HepG2 (cell line): ENCODE measurements at regions not wholly inside any gene's neighbourhood (a gene's known extent, or its start where the extent isn't known, plus 50 kb on each side); places are given as distances from the start of the nearest gene placed in this dataset.

Source experiments
- ATAC-seq: fragments of 200-7000 bp; cut with Tn5 transposase; 3 replicates; pipeline ENCODE4 v1.9.1; 2020; ENCODE audit warnings: mild to moderate bottlenecking, moderate library complexity
- BruUV-seq: library from RNA; stranded (reverse); fragments of 400-500 nt; replicated peaks from 2 replicates; lab custom pipeline; 2021; lab: Mats Ljungman, UMichigan
- CTCF ChIA-PET: fragments of 300-600 bp; formaldehyde crosslinking; extraction: SDS; loops from one replicate; lab custom pipeline; 2021; ENCODE audit warnings: low total read pairs, inconsistent platforms, low intra/inter-chr PET ratio; lab: Yijun Ruan, JAX
- POLR2A ChIA-PET: fragments of 350-600 bp; sonication (Branson Sonifier 250); formaldehyde crosslinking; loops from one replicate; lab custom pipeline; 2020; ENCODE audit warnings: antibody characterized with exemption, inconsistent platforms; lab: Yijun Ruan, JAX
- DNase-seq: peaks from one replicate; pipeline ENCODE4 v3.0.0-alpha.2; 2015; ENCODE audit warnings: low spot score
- FAIRE-seq: peaks from 3 replicates; lab custom pipeline; 2011; peaks lifted over from hg19 to GRCh38; lab: Jason Lieb, UNC
- H2AFZ ChIP-seq: one replicate; pipeline ENCODE4 v1.6.1; 2011; ENCODE audit warnings: low read length, inconsistent platforms
- H3K27ac ChIP-seq: fragments of 300-600 bp; 3 replicates; pipeline ENCODE4 v1.8.0; 2011; ENCODE audit warnings: mixed run types, mild to moderate bottlenecking, mixed read lengths, low read length, inconsistent platforms; ENCODE audit not compliant: insufficient read depth; ENCODE audit errors: extremely low read length
- H3K27me3 ChIP-seq, 2 experiments: fragments of 200-600 bp in 1 of 2; 2 replicates in 1 of 2; 3 replicates in 1 of 2; pipeline versions ENCODE4 v1.6.0 to v1.8.0; 2011; ENCODE audit warnings: low read length in 2 of 2, mild to moderate bottlenecking in 2 of 2, moderate library complexity in 2 of 2, inconsistent platforms in 1 of 2; ENCODE audit not compliant: insufficient read depth in 2 of 2, control insufficient read depth in 1 of 2
- H3K36me3 ChIP-seq, 2 experiments: fragments of 200-600 bp in 1 of 2; replicated peaks in 1 of 2; 2 replicates in 1 of 2; 3 replicates in 1 of 2; pipeline versions ENCODE4 v1.5.1 to v1.8.0; 2011; ENCODE audit warnings: low read length in 2 of 2, inconsistent platforms in 1 of 2; ENCODE audit not compliant: insufficient read depth in 2 of 2, control insufficient read depth in 1 of 2
- H3K4me1 ChIP-seq: 2 replicates; pipeline ENCODE4 v1.5.1; 2012; ENCODE audit warnings: low read length, inconsistent platforms; ENCODE audit not compliant: insufficient read depth
- H3K4me2 ChIP-seq: 2 replicates; pipeline ENCODE4 v1.6.0; 2011; ENCODE audit warnings: low read depth, low read length, inconsistent platforms
- H3K4me3 ChIP-seq, 3 experiments: fragments of 200-600 bp in 1 of 3; sonication (generic), shearing (Covaris generic) in 1 of 3; replicated peaks in 1 of 3; 2 replicates each; pipeline ENCODE4 v1.5.1; 2011 to 2016; ENCODE audit warnings: low read length in 3 of 3, inconsistent platforms in 2 of 3, low read depth in 2 of 3, mild to moderate bottlenecking in 2 of 3, control low read depth in 1 of 3, mixed read lengths in 1 of 3; ENCODE audit not compliant: insufficient read depth in 1 of 3
- H3K79me2 ChIP-seq: one replicate; pipeline ENCODE4 v1.6.1; 2011; ENCODE audit warnings: low read length, inconsistent platforms; ENCODE audit not compliant: insufficient read depth
- H3K9ac ChIP-seq: 2 replicates; pipeline ENCODE4 v1.6.0; 2011; ENCODE audit warnings: mild to moderate bottlenecking, low read depth, low read length, inconsistent platforms; ENCODE audit not compliant: insufficient read depth
- H3K9me3 ChIP-seq: 2 replicates; pipeline ENCODE4 v1.5.1; 2012; ENCODE audit warnings: mild to moderate bottlenecking, low read length
- H4K20me1 ChIP-seq: 2 replicates; pipeline ENCODE4 v1.6.0; 2011; ENCODE audit warnings: inconsistent platforms, mild to moderate bottlenecking, low read length, moderate library complexity; ENCODE audit not compliant: insufficient read depth
- AKAP8 ChIP-seq: sonication (generic); formaldehyde crosslinking; IDR thresholded peaks from 2 replicates; pipeline ENCODE4 v1.5.1; 2020; ENCODE audit warnings: mild to moderate bottlenecking, missing genetic modification reagents
- CBX1 ChIP-seq: IDR thresholded peaks from one replicate; pipeline ENCODE4 v1.6.1; 2016; ENCODE audit warnings: antibody characterized with exemption, low read depth
- ETV5 ChIP-seq: IDR thresholded peaks from 2 replicates; pipeline ENCODE4 v1.6.1; 2018; ENCODE audit warnings: missing biosample characterization, missing genetic modification reagents, inconsistent platforms, borderline replicate concordance
- HOMEZ ChIP-seq: IDR thresholded peaks from 2 replicates; pipeline ENCODE4 v1.6.1; 2016; ENCODE audit warnings: low read depth
- KMT2A ChIP-seq: sonication (generic); formaldehyde crosslinking; IDR thresholded peaks from 2 replicates; pipeline ENCODE4 v1.4.0; 2020; ENCODE audit warnings: missing genetic modification reagents
- MAFG ChIP-seq: sonication (generic); formaldehyde crosslinking; IDR thresholded peaks from 2 replicates; pipeline ENCODE4 v1.5.1; 2020; ENCODE audit warnings: mild to moderate bottlenecking, missing genetic modification reagents
- SIX4 ChIP-seq: sonication (generic); formaldehyde crosslinking; IDR thresholded peaks from 2 replicates; pipeline ENCODE4 v1.4.0; 2020; ENCODE audit warnings: missing genetic modification reagents
- TRIM24 ChIP-seq: sonication (generic); formaldehyde crosslinking; IDR thresholded peaks from 2 replicates; pipeline ENCODE4 v1.8.0; 2022; ENCODE audit warnings: mild to moderate bottlenecking, missing genetic modification reagents
- XBP1 ChIP-seq: sonication (generic); formaldehyde crosslinking; IDR thresholded peaks from 2 replicates; pipeline ENCODE4 v1.5.0; 2020; ENCODE audit warnings: missing genetic modification reagents
- ZNF12 ChIP-seq: sonication (generic); formaldehyde crosslinking; IDR thresholded peaks from 2 replicates; pipeline ENCODE4 v1.5.0; 2020; ENCODE audit warnings: missing genetic modification reagents
- ZNF17 ChIP-seq: sonication (generic); formaldehyde crosslinking; IDR thresholded peaks from 2 replicates; pipeline ENCODE4 v1.5.0; 2020; ENCODE audit warnings: mild to moderate bottlenecking, missing genetic modification reagents
- ZNF468 ChIP-seq: sonication (generic); formaldehyde crosslinking; IDR thresholded peaks from 2 replicates; pipeline ENCODE4 v1.8.0; 2022; ENCODE audit warnings: mild to moderate bottlenecking, moderate library complexity, missing genetic modification reagents
- ZNF496 ChIP-seq: sonication (generic); formaldehyde crosslinking; IDR thresholded peaks from 2 replicates; pipeline ENCODE4 v1.8.1; 2023; ENCODE audit warnings: mild to moderate bottlenecking, moderate library complexity, missing genetic modification reagents; ENCODE audit not compliant: insufficient replicate concordance
- ZNF629 ChIP-seq: sonication (generic); formaldehyde crosslinking; conservative IDR thresholded peaks from 2 replicates; pipeline ENCODE4 v1.5.0; 2020; ENCODE audit warnings: missing genetic modification reagents
- ZNF670 ChIP-seq: sonication (generic); formaldehyde crosslinking; IDR thresholded peaks from 2 replicates; pipeline ENCODE4 v1.8.0; 2022; ENCODE audit warnings: mild to moderate bottlenecking, missing genetic modification reagents, borderline replicate concordance
- ZNF83 ChIP-seq: sonication (generic); formaldehyde crosslinking; IDR thresholded peaks from 2 replicates; pipeline ENCODE4 v1.4.0; 2020; ENCODE audit warnings: missing genetic modification reagents, mild to moderate bottlenecking, borderline replicate concordance
- WGBS: methylation state at CpG from one replicate; pipeline ENCODE4 v1.1.6; 2017; ENCODE audit warnings: low lambda C conversion rate; 5-methylcytosine and 5-hydroxymethylcytosine counted together
- in situ Hi-C: cut with HindIII; loops from 2 replicates; pipeline ENCODE4 v1.10.0; 2017; ENCODE audit warnings: low pct_unique_long_range_greater_than_20kb; ENCODE audit not compliant: extremely low pct_ligation_motif_present
- intact Hi-C: fragments of 100-400 bp; cut with micrococcal nuclease; formaldehyde crosslinking; loops from one replicate; pipeline ENCODE4 v1.10.0; 2022; ENCODE audit not compliant: unreplicated experiment
- TF ChIP-seq, protein P1 (sequence below): sonication (generic); formaldehyde crosslinking; IDR thresholded peaks from 2 replicates; pipeline ENCODE4 v1.5.1; 2020; ENCODE audit warnings: missing genetic modification reagents, mild to moderate bottlenecking, borderline replicate concordance
- TF ChIP-seq, protein P2 (sequence below): sonication (generic); formaldehyde crosslinking; IDR thresholded peaks from 2 replicates; pipeline ENCODE4 v1.5.1; 2020; ENCODE audit warnings: missing genetic modification reagents, mild to moderate bottlenecking, borderline replicate concordance
- TF ChIP-seq, protein P3 (sequence below): sonication (generic); formaldehyde crosslinking; IDR thresholded peaks from 2 replicates; pipeline ENCODE4 v1.8.1; 2023; ENCODE audit warnings: mild to moderate bottlenecking, moderate library complexity, missing genetic modification reagents

DNA sequence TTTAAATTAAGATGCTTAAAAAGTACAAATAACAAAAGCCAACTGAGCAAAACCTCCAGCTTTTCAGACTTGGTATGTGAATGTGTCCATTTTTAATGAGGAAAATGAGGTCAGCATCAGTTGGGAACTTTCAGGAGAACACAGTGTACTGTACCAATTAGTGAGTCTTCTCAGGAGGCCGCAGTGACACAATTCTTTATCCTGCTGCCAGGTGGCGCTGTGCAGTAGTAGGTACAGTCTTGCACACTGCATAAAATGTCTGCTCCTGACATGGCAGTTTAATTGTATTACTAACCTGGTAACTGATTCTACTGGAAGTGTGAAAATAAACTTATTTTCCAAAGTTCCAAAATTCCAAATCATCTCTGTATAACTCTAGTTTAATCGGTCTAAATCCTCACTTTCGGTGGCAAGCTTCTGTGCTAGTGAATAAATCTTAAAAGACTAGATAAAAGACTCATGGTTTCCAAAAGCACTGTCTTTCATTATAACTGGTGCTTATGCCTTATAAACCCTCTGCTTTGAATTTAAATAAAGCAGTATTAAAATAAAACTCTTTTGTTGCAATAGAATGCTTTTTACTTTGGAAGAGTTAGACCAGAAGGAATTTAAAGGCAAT is 214.8 kb upstream of the MMS22L start (continued):
- TF ChIP-seq ZNF670 (CRISPR knock-in tag) = no peak

- Histone ChIP-seq H3K9ac (no peak overlapping the region), H2AFZ (no peak overlapping the region), H3K9me3 (no peaks in the 10 kb centered on the region), H3K36me3 (no peaks in the 10 kb centered on the region), H3K27me3 (no peaks in the 10 kb centered on the region), H3K4me2 (no peak overlapping the region), H3K4me1 (no peaks in the 10 kb centered on the region), H4K20me1 (no peaks in the 10 kb centered on the region), H3K4me3 (no peak overlapping the region), H3K79me2 (no peaks in the 10 kb centered on the region), H3K27ac (no peak overlapping the region)
- POLR2A ChIA-PET = no interaction called here
- CTCF ChIA-PET = no interaction called here
- in situ Hi-C loops = no loop called here
- no peak for DNase-seq
- no peak for ATAC-seq
- WGBS = 0% methylated on average over 2 of the region's 2 CpGs
- no peak for FAIRE-seq
- BruUV-seq = no TSS peak
- intact Hi-C loops = no loop called here
- TF ChIP-seq TRIM24 (no peak), SIX4 (no peak), ETV5 (CRISPR knock-in tag) (no peak), XBP1 (CRISPR knock-in tag) (no peak), MAFG (CRISPR knock-in tag) (no peak), CBX1 (no peak), ZNF468 (no peak), HOMEZ (CRISPR knock-in tag) (no peak), ZNF496 (CRISPR knock-in tag) (no peak), ZNF12 (no peak), ZNF83 (CRISPR knock-in tag) (no peak), KMT2A (no peak), AKAP8 (CRISPR knock-in tag) (no peak), ZNF629 (CRISPR knock-in tag) (no peak), ZNF17 (CRISPR knock-in tag) (no peak)
- TF ChIP-seq, protein P1, sequence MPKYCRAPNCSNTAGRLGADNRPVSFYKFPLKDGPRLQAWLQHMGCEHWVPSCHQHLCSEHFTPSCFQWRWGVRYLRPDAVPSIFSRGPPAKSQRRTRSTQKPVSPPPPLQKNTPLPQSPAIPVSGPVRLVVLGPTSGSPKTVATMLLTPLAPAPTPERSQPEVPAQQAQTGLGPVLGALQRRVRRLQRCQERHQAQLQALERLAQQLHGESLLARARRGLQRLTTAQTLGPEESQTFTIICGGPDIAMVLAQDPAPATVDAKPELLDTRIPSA = no peak
- TF ChIP-seq, protein P2, sequence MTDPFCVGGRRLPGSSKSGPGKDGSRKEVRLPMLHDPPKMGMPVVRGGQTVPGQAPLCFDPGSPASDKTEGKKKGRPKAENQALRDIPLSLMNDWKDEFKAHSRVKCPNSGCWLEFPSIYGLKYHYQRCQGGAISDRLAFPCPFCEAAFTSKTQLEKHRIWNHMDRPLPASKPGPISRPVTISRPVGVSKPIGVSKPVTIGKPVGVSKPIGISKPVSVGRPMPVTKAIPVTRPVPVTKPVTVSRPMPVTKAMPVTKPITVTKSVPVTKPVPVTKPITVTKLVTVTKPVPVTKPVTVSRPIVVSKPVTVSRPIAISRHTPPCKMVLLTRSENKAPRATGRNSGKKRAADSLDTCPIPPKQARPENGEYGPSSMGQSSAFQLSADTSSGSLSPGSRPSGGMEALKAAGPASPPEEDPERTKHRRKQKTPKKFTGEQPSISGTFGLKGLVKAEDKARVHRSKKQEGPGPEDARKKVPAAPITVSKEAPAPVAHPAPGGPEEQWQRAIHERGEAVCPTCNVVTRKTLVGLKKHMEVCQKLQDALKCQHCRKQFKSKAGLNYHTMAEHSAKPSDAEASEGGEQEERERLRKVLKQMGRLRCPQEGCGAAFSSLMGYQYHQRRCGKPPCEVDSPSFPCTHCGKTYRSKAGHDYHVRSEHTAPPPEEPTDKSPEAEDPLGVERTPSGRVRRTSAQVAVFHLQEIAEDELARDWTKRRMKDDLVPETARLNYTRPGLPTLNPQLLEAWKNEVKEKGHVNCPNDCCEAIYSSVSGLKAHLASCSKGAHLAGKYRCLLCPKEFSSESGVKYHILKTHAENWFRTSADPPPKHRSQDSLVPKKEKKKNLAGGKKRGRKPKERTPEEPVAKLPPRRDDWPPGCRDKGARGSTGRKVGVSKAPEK (CRISPR knock-in tag) = no peak
- TF ChIP-seq, protein P3, sequence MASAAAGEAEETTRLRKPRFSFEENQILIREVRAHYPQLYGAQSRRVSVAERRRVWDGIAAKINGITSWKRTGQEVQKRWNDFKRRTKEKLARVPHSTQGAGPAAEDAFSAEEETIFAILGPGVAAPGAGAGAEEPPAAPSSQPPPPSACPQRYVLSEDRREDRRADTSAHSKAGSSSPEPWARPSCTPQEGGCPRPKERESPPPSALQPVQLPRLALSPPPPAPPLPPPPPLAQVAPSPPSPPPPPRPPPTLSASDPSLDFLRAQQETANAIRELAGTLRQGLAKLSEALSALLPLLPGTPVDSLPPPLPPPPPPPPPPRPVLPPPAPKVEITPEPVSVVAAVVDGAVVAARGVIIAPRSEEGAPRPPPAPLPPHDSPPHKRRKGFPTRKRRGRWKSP (CRISPR knock-in tag) = no peak
Measured at GRCh38 chr6:97501853-97502252, 218.8 kb upstream of the MMS22L start.
